Esophagus muscularis mucosa (tissue), 4 donors: ENCODE measurements at regions not wholly inside any gene's neighbourhood (a gene's known extent, or its start where the extent isn't known, plus 50 kb on each side); places are given as distances from the start of the nearest gene placed in this dataset.

Experiments used
- EP300 ChIP-seq: sonication (generic); formaldehyde crosslinking; IDR thresholded peaks from one replicate; pipeline ENCODE4 v1.6.1; 2017; ENCODE audit warnings: antibody characterized with exemption
- POLR2A ChIP-seq: fragments of 450-650 bp; IDR thresholded peaks from one replicate; pipeline ENCODE4 v1.6.1; 2017; ENCODE audit warnings: antibody characterized with exemption, moderate library complexity, mild to moderate bottlenecking, low read depth
- POLR2AphosphoS5 ChIP-seq, 2 donors: sonication (generic); formaldehyde crosslinking; IDR thresholded peaks; one replicate each; pipeline ENCODE4 v1.6.1; 2017; ENCODE audit warnings: antibody characterized with exemption in 2 of 2
- TF ChIP-seq, protein P1 (sequence below), 3 experiments: fragments of 200-600 bp in 2 of 3; fragments of 450-650 bp in 1 of 3; sonication (generic) in 2 of 3; IDR thresholded peaks; one replicate each; pipeline ENCODE4 v1.5.1; 2017 to 2019; ENCODE audit warnings: antibody characterized with exemption in 3 of 3, mild to moderate bottlenecking in 2 of 3, moderate library complexity in 1 of 3

GRCh38 chr1:58211869-58212268 is 334.7 kb downstream of the OMA1 start:
- TF ChIP-seq, protein P1, sequence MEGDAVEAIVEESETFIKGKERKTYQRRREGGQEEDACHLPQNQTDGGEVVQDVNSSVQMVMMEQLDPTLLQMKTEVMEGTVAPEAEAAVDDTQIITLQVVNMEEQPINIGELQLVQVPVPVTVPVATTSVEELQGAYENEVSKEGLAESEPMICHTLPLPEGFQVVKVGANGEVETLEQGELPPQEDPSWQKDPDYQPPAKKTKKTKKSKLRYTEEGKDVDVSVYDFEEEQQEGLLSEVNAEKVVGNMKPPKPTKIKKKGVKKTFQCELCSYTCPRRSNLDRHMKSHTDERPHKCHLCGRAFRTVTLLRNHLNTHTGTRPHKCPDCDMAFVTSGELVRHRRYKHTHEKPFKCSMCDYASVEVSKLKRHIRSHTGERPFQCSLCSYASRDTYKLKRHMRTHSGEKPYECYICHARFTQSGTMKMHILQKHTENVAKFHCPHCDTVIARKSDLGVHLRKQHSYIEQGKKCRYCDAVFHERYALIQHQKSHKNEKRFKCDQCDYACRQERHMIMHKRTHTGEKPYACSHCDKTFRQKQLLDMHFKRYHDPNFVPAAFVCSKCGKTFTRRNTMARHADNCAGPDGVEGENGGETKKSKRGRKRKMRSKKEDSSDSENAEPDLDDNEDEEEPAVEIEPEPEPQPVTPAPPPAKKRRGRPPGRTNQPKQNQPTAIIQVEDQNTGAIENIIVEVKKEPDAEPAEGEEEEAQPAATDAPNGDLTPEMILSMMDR (IDR thresholded peaks at IDR 0.05), result no peak
- TF ChIP-seq POLR2A, result no peak
- TF ChIP-seq POLR2AphosphoS5 (IDR thresholded peaks at IDR 0.05), result no peak
- no peak for TF ChIP-seq EP300
